ENCODE measurements at regions not wholly inside any gene's neighbourhood (a gene's known extent, or its start where the extent isn't known, plus 50 kb on each side); places are given as distances from the start of the nearest gene placed in this dataset.
"Not testable (repeated sequence)": the region's sequence is repeated elsewhere in the genome, so short reads cannot be mapped to it uniquely, and the experiment has no call there.

DNA sequence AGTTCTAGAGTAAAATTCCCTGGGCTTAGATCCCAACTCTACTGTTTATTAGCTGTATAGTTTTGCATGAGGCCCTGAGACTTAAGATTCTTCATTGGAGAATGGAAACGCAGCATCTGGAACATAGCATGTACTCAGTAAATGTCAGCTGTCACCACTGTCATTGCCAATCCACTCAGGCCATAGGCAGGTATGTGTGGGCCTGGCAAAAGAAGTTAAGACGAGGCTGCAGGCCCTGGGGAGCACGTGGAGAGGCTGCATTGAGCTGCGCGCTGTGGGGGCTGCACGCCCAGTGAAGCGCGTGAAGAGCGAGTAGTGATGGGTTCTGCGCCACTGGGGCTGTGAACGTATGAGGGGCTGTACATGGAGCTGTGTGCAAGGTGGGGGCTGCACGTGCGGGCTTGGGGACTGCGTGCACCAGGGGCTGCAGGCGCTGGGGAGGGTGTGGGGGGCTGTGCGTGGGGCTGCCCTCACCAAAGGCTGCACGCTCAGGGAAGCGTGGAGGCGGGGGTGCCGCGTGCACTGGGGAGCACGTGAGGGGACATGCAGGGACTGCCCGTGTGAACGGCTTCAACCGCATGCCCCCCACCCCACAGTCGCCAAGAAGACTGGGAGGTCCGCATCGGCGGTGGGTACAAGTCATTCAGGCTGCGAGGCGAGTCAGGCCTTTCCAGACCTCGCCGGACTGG, 85.5 kb downstream of the PRR15 start:
- in situ Hi-C loops (cut with MboI; ENCODE audit: low sequenced_read_pairs) = no loop called here

DNA sequence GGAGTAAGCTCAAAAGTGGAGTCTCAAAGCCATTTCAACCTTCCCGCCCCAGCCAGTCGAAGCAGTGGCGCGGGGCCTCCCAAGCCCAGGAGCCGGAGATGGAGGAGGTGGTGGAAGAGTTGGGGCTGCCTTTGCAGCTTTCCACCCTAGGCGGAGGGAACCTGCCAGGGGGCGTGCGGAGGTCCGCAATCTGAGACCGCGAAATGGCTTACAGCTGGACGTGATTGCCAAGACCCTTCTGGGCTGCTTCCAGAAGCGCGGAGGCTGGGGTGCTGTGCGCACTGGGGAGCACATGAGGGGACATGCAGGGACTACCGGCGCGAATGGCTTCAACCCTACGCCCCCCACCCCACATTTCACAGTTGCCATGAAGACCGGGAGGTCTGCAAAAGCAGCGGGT, 86.2 kb downstream of the PRR15 start:
- in situ Hi-C loops (cut with MboI; ENCODE audit: low sequenced_read_pairs) = no loop called here

DNA sequence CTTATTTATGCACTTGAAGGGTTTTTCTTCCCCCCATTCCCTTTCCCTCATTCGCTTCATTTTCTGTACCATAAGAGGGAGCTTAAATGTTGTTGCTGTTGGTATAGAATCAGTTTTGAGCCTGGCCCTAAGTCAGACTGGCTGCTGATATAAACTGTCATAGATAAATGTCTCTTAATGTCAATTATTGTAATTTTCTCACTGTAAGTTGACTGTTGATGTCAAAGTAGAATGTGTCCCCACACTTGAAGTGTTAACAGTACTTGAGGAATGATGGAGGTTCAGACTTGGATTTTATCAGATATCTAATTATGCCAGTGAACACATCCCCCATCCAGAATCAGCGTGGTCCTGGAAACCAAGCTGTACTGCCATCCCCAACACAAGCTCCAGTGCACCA, 87.8 kb downstream of the PRR15 start:
- in situ Hi-C loops (cut with MboI; ENCODE audit: low sequenced_read_pairs) = no loop called here

DNA sequence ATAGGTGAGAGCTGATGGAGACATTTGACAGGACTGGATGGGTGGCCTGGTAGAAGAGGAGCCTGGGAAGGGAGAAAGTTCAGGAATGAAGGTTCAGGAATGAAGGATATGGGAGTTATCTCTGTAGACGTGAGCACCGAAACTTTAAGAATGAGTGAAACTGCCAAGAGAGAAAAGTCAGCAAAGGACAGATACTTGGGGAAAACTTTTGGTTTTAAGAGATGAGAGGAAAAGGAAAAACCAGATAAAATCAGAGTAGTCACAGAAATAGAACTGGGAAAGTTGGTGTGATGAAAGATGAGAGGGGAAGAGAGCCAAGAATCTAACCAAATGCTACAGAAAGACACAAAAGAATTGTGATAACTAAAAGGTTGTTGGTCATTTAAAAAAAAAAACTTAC, 88.9 kb downstream of the PRR15 start:
- in situ Hi-C loops (cut with MboI; ENCODE audit: low sequenced_read_pairs) = no loop called here

DNA sequence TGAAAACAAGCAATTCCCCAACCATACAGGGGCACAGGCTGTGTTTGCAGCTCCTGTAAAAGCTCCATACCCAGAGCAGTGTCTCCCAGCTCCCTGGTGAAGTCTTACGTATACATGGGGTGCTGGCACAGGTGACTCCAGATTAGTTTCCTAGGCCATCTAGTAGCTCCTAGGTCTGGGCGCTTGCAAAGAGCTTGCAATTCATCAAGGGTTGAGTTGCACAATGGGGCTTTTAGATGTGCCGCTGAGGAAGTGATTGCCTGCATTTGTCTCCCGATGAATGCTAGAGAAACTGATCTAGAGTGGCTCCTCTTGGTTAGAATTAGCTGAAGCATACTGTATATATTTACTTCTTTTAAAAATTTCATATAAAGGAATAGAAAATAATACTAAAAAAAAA, 90.7 kb downstream of the PRR15 start:
- in situ Hi-C loops (cut with MboI; ENCODE audit: low sequenced_read_pairs) = not testable (repeated sequence)

DNA sequence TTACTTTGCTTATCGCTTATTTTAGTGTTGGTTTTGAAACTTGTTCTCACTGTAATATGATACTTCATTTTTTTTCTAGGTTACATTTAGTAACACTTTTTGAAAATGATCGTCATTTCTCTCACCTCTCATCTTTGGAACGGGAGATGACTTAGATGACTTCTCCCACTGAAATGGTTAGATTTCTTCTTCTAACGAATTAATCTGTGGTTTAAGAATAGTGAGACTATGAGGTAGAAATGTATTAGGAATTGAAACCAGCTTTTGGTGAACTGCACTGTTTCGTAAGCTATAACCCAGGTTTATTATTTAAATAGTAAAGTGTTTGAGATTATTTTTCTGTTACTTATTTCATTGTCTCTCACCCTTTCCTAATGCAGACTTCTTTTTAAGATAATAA, 93.7 kb downstream of the PRR15 start:
- in situ Hi-C loops (cut with MboI; ENCODE audit: low sequenced_read_pairs) = no loop called here

DNA sequence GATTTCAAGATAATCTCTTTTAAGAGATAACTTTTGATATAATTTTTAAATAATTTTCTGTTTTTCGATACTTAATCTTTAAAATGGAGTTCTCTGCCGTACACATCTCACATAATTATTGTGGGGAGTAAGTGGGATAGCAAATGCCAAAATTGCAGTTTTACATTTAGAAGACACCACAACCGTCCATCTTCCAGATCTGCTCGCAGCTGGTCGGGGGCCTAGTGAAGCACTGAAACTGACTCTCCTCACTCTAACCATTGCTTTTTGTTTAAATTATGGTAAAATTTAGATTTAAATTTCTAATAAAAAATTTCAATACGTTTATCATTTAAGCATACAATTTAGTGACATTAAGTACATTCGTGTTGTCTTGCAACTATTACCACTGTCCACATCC, 94.2 kb downstream of the PRR15 start:
- in situ Hi-C loops (cut with MboI; ENCODE audit: low sequenced_read_pairs) = no loop called here

DNA sequence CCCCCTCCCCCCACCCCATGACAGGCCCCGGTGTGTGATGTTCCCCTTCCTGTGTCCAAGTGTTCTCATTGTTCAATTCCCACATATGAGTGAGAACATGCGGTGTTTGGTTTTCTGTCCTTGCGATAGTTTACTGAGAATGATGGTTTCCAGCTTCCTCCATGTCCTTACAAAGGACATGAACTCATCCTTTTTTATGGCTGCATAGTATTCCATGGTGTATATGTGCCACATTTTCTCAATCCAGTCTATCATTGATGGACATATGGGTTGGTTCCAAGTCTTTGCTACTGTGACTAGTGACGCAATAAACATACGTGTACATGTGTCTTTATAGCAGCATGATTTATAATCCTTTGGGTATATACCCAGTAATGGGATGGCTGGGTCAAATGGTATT, 95.6 kb downstream of the PRR15 start:
- in situ Hi-C loops (cut with MboI; ENCODE audit: low sequenced_read_pairs) = not testable (repeated sequence)

DNA sequence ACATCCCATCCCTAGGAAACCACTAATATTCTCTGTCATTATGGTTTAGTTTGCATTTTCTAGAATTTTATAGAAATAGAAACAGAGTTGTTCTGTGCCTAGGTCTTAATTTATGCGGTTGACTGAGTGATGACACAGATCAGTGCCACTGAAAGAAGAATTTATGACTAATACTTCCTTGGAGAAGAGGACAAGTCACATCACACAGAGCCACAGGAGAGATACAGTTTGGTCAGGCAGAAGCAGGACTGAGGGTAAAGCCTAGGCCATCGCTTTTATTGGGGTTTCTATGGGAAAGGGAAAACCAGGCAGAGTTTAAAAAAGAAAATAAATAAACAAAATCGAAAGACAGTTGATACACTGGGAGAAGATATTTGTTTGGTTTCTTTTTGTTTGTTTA, 99.3 kb downstream of the PRR15 start:
- in situ Hi-C loops (cut with MboI; ENCODE audit: low sequenced_read_pairs) = not testable (repeated sequence)

DNA sequence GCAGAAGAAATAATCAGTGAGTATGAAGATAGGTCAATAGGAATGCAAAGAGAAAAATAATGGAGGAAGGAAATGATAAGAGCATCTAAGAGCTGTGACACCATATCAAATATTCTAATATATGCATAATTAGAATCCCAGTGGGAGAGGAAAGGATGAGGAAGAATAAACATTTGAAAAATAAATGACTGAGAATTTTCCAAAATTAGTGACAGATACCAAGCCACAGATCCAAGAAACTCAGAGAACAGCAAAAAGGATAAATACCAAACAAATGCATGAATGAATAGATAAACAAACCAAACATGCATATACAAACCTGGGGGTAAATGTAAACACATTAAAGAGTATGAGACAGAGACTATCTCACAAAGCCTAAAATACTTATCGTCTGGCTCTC, 101.4 kb downstream of the PRR15 start:
- in situ Hi-C loops (cut with MboI; ENCODE audit: low sequenced_read_pairs) = not testable (repeated sequence)

DNA sequence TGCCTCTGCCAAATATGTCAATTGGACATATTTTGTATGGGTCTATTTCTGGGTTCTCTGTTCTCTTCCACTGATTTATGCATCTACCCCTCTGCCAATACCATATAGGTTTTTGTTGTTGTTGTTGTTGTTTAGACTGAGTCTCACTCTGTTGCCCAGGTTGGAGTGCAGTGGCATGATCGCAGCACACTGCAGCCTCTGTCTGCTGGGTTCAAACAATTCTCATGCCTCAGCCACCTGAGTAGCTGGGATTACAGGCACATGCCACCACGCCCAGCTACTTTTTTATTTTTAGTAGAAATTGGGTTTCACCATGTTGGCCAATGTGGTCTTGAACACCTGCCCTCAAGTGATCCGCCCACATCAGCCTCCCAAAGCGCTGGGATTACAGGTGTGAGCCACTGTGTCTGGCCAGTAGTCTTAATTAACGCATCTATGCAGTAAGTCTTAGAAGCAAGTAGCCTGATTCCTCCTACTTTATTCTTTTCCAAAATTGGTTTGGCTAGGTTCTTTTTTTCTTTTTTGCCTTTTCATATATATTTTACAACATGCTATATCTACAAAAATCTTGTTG, 103.5 kb downstream of the PRR15 start:
- in situ Hi-C loops (cut with MboI; ENCODE audit: low sequenced_read_pairs) = not testable (repeated sequence)

DNA sequence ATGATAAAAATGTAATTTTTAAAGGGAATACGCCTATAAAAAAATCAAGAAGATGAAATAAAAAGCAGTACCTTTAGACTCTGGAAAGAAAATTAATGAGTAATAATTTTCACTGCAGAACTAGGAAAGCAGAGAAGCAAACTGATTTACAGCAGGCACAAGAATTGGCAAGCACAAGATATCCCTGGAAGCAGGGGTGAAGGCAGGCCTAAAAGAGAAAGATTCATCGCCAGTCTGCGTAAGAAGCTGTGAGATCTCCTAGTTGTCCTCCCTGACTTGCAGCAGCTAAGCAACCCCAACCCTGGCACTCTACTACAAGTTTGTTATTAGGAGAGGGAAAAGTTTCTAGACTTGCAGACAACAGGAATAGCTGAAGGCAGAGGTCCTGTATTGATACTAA, 107.7 kb downstream of the PRR15 start:
- in situ Hi-C loops (cut with MboI; ENCODE audit: low sequenced_read_pairs) = not testable (repeated sequence)

DNA sequence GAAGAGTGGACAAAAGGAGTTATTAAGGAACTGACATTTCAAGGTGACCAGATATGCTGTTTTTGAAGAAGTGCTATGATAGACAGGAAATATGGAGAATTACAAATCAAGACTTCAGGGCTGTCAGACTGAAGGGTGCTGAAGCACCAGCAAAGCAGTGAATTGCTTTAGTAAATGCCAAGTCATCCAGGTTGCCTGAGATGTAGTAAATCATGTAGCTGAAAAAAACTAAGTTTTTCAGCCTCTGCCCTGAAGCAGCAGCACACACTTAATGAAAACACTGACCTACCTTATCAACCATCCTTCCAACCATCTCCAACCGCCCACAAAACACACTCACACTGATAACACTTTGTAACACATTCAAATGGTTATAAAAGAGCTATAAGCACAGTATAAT, 110.0 kb downstream of the PRR15 start:
- in situ Hi-C loops (cut with MboI; ENCODE audit: low sequenced_read_pairs) = not testable (repeated sequence)

DNA sequence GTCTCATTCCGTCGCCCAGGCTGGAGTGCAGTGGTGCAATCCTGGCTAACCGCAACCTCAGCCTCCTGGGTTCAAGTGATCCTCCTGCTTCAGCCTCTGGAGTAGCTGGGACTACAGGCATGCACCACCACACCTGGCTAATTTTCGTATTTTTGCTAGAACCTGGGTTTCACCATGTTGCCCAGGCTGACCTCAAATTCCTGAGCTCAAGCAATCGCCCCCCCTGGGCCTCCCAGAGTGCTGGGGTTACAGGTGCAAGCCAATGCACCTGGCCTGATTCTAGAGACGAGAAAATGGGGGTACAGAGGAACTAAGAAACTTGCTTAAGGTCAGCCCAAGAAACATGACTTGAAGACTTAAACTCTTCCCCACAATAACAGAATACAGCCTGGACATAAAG, 111.0 kb downstream of the PRR15 start:
- in situ Hi-C loops (cut with MboI; ENCODE audit: low sequenced_read_pairs) = not testable (repeated sequence)

DNA sequence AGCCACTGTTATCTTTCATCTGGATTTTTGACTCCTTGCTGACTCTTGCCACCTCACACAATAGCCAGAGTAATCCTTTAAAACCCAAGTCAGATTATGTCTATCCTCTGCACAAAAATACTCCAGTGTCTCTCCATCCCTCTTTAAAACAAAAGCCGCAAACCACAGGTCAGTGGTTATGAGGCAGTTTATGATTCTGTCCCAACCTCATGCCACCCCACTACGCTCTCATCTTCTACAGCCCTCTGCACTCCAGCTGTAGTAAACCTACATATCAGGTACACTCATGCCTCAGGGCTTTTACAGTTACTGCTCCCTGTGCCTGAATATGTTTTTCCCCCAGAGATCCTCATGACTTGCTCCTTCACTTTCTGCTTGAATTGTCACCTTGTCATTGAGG, 113.6 kb downstream of the PRR15 start:
- in situ Hi-C loops (cut with MboI; ENCODE audit: low sequenced_read_pairs) = not testable (repeated sequence)

DNA sequence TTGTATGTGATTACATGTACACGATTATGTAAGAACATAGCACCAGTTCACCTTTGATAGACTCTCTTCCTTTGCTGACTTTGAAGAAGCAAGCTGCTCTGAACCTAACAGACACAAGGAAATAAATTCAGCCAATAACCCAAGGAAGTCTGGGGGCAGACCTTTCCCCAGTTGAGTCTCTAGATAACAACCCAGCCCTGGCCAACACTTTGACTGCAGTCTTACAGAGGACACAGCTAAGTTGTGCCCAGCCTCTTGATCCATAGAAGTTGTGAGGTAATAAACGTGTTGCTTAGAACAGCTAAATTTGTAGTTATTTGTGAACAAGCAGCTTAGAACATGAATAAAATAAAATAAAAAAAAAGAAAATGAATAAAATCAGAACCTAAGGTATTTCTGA, 116.3 kb downstream of the PRR15 start:
- in situ Hi-C loops (cut with MboI; ENCODE audit: low sequenced_read_pairs) = not testable (repeated sequence)

DNA sequence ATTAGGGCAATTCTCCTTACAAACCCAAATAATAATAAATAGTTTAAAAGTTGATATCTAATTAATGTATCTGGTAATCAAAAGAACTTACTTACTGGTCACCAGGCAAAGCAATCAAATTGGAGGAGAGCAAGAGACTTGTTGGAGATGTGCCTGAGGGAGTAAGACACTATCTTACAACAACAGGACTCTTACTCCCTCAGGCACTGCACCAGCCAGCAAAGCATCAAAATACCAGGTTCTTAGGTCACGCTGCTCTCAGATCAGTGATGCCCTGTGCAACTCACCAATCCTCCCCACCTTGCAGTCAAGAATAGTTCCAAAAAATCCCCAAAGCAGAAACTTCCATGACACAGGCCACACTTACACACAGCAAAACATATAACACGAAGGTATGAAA, 117.0 kb downstream of the PRR15 start:
- in situ Hi-C loops (cut with MboI; ENCODE audit: low sequenced_read_pairs) = not testable (repeated sequence)

DNA sequence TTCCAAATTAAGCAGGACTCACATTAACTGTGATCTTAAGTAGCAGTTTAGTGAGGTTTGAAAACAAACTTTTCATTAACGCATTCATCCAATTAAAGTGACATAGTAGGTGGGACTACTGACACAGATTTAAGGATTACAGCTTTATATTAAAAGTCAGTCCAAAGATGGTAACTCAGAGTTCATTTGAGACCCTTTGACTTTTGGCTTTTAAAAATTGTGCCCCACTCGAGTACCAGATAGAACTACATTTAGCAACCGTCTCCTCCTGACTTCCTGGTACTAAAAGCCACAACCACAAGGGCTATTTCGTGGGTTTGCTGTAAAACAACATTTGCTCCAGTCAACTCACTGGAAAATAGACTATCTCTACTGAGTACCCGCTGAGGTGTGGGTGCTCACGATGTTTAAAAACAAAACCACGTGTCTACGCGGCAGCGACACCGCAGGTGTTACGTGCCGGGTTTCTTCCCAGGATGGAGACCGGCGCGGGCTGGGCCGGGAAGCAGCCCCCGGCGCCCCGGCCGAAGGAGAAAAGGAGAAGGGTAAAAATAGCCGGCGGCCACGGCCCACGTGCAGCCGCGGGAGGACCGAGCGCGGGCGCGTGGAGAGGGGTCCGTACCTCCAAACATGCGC, 120.6 kb downstream of the PRR15 start:
- in situ Hi-C loops (cut with MboI; ENCODE audit: low sequenced_read_pairs) = not testable (repeated sequence)

DNA sequence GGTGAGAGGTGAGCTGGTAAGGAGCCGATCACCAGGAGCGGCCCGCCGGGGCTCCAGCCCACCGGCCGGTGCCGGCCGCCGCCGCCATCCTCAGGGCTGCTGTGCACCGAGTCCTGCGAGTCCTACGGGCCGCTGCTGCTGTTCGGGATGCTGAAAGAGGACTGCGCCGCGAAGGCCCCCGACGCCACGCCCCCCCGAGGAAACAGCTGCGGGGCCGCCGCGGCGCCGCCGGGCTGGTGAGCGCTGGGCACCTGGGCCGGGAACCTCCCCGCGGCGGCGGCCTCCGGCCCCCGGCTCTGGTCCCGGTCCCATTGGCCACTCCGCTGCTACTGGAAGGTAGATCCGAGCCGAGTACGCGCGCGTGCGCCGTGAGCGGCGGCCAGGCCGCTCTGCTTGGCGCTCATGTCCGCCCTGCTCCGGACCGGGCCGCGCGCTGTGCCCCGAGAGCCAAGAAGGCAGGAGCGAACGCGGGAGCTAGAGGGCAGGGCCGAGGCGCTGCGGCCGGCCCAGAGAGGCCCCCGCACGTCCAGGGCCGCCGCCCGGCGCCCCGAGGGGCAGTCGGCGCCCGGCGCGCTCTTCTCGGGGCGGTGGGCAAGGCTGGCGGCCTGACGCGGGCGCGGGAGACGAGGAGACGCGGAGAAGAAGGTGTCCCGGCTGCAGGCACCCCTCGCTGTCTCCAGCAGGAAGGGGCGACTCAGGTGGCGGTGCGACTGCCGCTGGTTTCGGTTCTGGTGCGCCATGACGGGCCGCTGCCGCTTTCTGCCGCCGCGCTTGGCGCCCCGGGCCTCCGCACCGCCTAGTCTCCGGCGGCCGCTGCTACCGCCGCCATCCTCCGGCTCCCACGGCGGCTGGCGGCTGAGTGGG, 121.3 kb upstream of the WIPF3 start:
- in situ Hi-C loops (cut with MboI; ENCODE audit: low sequenced_read_pairs) = no loop called here

DNA sequence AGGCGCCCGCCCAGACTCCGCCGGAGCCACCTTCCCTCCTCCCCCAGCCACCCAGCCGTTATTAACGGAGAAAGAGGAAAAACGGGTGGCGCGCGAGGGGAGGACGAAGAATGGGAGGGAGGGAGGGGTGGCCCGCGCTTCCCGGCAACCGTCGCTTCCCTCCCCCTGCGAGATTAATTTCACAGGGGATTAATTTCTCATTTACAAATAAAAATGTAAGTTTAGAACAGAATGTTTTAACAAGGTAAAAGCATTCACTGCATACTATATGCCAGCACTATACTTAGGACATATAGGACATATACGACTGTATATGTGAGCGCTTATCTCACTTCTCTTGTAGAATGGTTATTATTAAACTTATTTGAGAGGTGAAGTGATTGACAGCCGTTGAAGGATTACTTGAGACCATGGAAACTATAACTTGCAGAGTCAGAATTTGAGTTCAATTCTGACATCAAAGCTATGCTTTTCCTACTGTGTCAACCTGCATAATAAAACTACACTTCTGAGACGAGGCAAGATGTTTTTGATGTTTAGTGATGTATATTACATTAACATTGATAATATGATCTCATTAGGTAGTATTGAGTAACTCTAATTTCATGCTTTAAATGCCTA, 120.5 kb upstream of the WIPF3 start:
- in situ Hi-C loops (cut with MboI; ENCODE audit: low sequenced_read_pairs) = not testable (repeated sequence)

DNA sequence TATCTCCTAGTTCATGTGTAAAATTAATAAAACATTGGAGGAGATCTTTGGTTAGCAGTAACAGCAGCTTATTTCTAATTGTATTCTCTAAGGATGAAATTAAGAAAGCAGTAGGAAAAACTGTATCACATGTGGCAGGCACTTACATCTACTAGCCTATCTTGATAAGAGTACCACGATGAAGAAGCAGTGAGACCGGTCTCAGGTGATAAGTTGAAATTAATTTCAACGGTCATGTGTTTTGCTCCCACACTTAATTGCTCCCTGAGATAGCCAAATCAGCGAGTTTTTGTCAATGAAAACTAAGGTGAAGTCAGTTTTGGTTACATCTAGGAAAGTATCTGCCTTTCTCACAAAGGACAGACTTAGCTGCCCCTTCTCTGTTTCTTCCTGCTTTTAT, 115.8 kb upstream of the WIPF3 start:
- in situ Hi-C loops (cut with MboI; ENCODE audit: low sequenced_read_pairs) = not testable (repeated sequence)

Measured in HL-60/S4 treated with retinoic acid at 250 ng/mL for 4 days and 3 days (cell line).